SK-N-MC (cell line): ENCODE measurements at regions not wholly inside any gene's neighbourhood (a gene's known extent, or its start where the extent isn't known, plus 50 kb on each side); places are given as distances from the start of the nearest gene placed in this dataset.

ENCODE experiments used
- DNase-seq: peaks from one replicate; pipeline ENCODE4 v3.0.0-alpha.2; 2011; ENCODE audit warnings: low read depth, low spot score
- H3K27ac ChIP-seq: fragments of 200-600 bp; sonication (generic); 2 replicates; pipeline ENCODE4 v1.5.1; 2016; ENCODE audit warnings: mixed run types
- H3K36me3 ChIP-seq: fragments of 200-600 bp; sonication (generic); 2 replicates; pipeline ENCODE4 v1.6.1; 2017; ENCODE audit warnings: antibody characterized with exemption, low read length, mixed read lengths; ENCODE audit not compliant: insufficient read depth
- H3K4me3 ChIP-seq: fragments of 200-600 bp; sonication (generic); 2 replicates; pipeline ENCODE4 v1.5.1; 2016
- H3K9ac ChIP-seq: fragments of 200-600 bp; sonication (generic); 2 replicates; pipeline ENCODE4 v1.8.0; 2017; ENCODE audit warnings: mixed run types, mixed read lengths; ENCODE audit not compliant: insufficient read length
- H3K9me3 ChIP-seq: fragments of 200-600 bp; sonication (generic); 2 replicates; pipeline ENCODE4 v1.6.1; 2017; ENCODE audit warnings: low read depth, mild to moderate bottlenecking, antibody characterized with exemption, low read length, moderate library complexity, mixed read lengths
- EZH2 ChIP-seq: fragments of 200-600 bp; sonication (generic); IDR thresholded peaks from one replicate; pipeline ENCODE4 v1.6.1; 2017; ENCODE audit warnings: antibody characterized with exemption
- FOXP2 ChIP-seq: optimal IDR thresholded peaks from 2 replicates; pipeline ENCODE3; 2011; ENCODE audit warnings: mild to moderate bottlenecking, moderate library complexity; ENCODE audit not compliant: insufficient read depth; ENCODE audit errors: extremely low read length, control extremely low read depth
- POLR2AphosphoS5 ChIP-seq: IDR thresholded peaks from 2 replicates; pipeline ENCODE4 v1.6.1; 2012; ENCODE audit warnings: mild to moderate bottlenecking, low read depth, low read length, borderline replicate concordance

DNA sequence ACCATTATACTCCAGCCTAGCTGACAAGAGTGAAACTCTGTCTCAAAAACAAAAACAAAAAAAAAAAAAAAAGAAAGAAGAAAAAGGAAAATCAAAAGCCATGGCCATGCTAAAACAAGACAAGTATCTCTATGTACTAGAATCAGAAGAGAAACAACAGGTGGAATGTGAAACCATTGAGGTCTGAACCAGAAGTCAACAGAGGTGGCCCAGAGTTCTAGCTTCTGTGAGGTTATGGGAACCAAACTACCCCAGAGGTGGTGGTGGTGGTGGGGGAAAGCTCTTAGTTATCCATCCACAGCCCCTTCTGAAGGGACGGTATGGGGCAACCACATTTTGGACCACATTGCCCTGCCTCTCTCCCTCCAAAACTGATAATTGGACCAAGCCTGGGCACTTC, 59.5 kb upstream of the ZNF366 start:
- Histone ChIP-seq H3K36me3 (no peaks in the 10 kb centered on the region), H3K27ac (no peak overlapping the region), H3K9me3 (no peaks in the 10 kb centered on the region), H3K9ac (no peak overlapping the region), H3K4me3 (no peak overlapping the region)
- TF ChIP-seq FOXP2 (no peak), POLR2AphosphoS5 (no peak), EZH2 (no peak)
- DNase-seq: no peak

DNA sequence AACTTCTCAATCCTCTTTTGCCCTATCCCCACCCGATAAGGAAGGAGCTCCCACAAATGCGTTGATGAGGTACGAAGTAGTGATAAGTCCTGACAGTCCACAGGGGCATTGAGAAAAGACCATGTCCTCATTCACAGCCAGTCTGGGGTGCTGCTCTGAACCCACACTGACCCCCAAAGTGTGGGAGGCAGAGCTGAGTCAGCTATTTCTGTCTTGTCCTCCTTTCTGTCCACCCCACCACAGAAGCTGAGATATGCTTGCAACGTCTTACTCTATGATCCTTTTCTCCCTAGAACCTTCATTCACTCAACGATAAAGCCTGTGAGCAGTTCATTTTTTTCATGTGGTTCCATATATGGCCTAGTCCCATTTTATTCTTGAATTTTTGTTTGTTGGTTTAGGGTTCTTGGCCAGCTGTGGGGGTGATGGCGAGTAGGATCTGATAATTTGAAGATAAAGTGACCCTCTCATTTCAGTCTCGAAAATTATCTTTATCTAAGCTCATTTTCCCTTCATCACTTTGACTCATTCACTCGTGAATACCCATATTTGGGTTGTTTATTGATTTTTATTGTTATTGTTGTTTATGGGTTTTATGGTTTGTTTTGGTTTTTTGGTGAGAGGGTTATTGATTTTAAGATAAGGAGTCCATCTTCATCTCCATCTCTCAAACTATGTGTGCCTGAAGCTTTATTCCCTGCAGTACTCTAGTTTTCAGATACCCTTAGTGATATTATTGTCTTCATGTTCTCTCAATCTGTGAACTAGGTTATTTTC, 58.5 kb upstream of the ZNF366 start:
- no peaks in the 10 kb centered on the region for H3K9me3 ChIP-seq
- H3K27ac ChIP-seq: no peak overlapping the region
- H3K36me3 ChIP-seq: no peaks in the 10 kb centered on the region
- H3K9ac ChIP-seq: no peak overlapping the region
- no peak for DNase-seq
- no peak overlapping the region for H3K4me3 ChIP-seq
- no peak for TF ChIP-seq FOXP2
- TF ChIP-seq EZH2: no peak
- no peak for TF ChIP-seq POLR2AphosphoS5

DNA sequence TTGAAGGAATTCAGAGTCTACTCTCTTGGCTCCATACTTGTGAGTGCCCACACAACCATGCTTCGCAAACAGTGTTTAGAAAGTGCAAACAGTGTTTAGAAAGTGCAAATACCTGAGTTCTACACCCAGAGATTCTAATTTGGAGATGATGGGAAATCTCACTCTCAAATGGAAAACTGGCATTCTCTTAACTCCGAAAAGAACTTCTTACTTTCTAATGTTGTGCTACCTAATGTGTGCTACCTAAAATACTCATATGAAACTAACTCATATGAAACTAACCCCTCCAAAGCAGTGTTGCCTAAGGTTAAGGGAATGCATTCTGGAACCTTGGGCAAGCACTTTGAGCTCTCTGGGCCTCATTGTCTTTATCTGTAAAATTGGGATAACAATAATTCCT, 55.5 kb upstream of the ZNF366 start:
- Histone ChIP-seq H3K9ac (no peak overlapping the region), H3K9me3 (no peaks in the 10 kb centered on the region), H3K36me3 (no peaks in the 10 kb centered on the region), H3K27ac (no peak overlapping the region), H3K4me3 (no peak overlapping the region)
- no peak for TF ChIP-seq POLR2AphosphoS5
- TF ChIP-seq EZH2: no peak
- TF ChIP-seq FOXP2: no peak
- DNase-seq: no peak

DNA sequence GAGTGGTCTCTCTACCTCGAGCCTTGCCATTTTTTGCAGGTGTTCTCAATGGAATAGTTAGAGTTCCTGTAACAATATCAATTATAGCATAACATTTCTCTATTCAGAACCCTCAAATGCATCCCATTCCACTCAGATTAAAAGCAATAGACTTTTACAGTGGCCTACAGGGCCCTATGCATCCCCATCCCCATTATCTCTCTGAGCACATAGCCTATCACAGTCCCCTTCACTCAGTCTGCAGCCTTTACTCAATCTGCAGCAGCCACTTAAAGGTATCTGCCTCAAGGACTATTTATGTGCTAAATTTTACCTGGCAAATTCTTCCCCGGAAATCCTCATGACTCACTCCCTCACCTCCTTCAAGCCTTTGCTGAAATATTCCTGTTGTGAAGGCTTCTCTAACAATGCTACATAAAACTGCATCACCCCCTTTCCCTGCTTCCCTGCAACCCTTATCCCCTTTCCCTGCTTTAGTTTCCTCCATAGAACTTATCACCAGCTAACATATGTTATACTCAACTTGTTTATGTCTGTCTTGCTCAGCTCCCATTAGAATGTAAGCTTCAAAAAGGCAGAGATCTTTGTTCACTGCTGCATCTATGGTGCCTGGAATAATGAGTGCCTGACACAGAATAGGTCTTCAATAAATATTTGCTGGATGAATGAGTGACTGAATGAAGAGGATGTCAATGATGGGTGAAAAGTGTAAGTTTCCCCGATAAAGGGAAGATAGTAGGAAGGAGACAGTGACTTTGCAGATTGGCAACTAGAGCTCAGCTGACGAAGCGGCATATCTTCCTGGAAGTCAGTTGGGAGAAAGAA, 54.1 kb upstream of the ZNF366 start:
- no peaks in the 10 kb centered on the region for H3K9me3 ChIP-seq
- TF ChIP-seq POLR2AphosphoS5: no peak
- no peak for TF ChIP-seq FOXP2
- no peak for TF ChIP-seq EZH2
- no peak overlapping the region for H3K4me3 ChIP-seq
- no peak overlapping the region for H3K27ac ChIP-seq
- H3K36me3 ChIP-seq: no peaks in the 10 kb centered on the region
- no peak for DNase-seq
- no peak overlapping the region for H3K9ac ChIP-seq

DNA sequence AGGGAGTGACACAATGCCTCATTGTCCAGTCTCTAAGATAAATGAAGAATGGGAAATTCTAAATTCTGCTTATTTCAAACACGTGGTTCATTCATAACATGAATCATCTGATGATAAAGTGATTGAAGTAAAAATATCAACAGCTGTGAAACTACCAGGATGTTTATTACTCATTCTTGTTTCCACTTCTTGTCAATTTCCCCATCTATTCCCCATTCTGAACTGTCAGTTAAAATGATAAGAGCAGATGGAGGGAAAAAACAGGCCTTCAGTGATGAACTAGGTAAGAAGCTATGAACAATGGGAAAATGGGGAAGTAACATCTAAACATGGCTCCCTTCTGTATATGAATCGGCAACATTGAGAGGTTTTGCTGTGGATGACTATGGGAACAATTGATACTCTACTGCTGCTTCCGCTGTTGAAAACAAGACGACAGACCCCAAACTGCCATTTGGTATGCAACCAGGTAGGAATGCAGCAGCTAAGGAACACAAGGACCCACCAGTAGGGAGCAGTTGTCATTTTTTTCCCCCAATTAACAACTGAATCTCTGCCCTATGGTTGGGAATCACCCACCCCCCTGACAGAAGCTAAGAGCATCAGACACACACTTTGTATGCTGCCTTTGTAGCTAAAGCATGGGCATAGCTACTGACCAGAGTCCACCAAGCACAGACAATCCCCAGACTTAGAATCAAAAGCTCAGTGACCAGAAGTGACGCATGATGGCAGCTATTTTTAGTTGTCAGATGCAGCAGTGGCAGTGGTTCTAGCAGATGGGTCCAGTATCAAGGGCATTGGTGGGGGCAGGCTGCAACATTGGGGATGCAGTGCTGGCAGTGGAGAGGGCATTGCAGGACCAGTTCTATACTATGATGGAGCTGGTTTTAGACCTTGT, 52.9 kb upstream of the ZNF366 start:
- TF ChIP-seq EZH2: no peak
- TF ChIP-seq FOXP2: no peak
- TF ChIP-seq POLR2AphosphoS5: no peak
- DNase-seq: no peak
- H3K36me3 ChIP-seq: no peaks in the 10 kb centered on the region
- H3K4me3 ChIP-seq: no peak overlapping the region
- no peak overlapping the region for H3K27ac ChIP-seq
- H3K9ac ChIP-seq: no peak overlapping the region
- no peaks in the 10 kb centered on the region for H3K9me3 ChIP-seq

DNA sequence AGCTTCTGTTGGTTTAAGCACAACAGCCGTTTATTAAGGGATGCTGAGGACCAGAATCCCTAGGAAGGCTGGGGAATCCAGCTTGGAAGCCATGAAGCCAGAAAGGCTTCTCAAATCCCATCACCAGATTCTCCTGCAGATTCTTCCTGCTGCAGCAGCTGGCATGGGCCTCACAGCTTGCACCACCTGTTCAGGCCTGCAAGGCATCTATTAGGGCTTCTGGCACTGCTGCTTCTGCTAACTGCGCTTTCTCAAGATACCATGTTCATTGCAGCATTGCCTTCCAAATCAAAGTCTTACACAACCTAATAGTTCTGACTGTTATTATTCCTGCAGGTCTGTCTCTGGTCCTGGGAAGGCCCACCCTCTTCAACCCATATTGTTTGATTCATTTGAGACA, 51.2 kb upstream of the ZNF366 start:
- Histone ChIP-seq H3K36me3 (no peaks in the 10 kb centered on the region), H3K9me3 (no peaks in the 10 kb centered on the region), H3K9ac (no peak overlapping the region), H3K27ac (no peak overlapping the region), H3K4me3 (no peak overlapping the region)
- TF ChIP-seq EZH2 (no peak), POLR2AphosphoS5 (no peak), FOXP2 (no peak)
- no peak for DNase-seq

DNA sequence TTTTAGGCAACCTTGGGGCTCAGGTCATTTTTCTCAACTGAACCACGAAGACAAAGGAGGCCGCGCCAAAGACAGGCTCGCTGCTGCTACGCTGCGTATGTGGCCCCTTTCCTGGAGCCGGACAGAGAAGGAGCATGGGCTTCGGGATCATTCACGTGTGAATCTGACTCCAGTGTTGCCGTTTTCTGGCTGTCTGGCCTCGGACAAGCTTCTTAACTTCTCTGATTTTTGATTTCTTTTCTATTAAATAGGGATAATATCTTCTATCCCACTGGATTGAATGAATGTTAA, 50.8 kb upstream of the ZNF366 start:
- no peaks in the 10 kb centered on the region for H3K9me3 ChIP-seq
- DNase-seq: no peak
- H3K4me3 ChIP-seq: no peak overlapping the region
- no peak overlapping the region for H3K27ac ChIP-seq
- no peak overlapping the region for H3K9ac ChIP-seq
- no peaks in the 10 kb centered on the region for H3K36me3 ChIP-seq
- TF ChIP-seq FOXP2: no peak
- no peak for TF ChIP-seq EZH2
- no peak for TF ChIP-seq POLR2AphosphoS5
